ENCODE measurements at regions not wholly inside any gene's neighbourhood (a gene's known extent, or its start where the extent isn't known, plus 50 kb on each side); places are given as distances from the start of the nearest gene placed in this dataset.

DNA sequence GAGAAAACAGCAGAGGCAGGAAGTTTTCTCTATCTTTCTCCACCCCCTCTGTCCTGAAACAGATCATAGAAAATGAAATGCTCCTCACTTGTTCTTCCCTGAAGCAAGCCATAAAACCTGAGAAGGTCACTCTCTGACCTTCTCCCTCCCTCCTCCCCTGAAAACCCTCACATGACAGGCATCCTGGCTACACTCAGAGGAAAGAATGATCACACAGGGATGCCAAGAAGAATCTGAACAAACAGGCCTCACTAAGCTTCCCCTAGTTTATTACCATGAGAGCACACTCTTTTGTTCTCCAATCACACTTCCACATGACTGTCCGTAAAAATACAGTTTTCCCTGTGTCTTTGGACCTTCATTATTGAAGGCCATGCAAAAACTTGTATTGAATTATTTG, 300.1 kb downstream of the BUD13 start:
- peaks cover 5% of the 10 kb centered on the region for H3K4me1 Mint-ChIP-seq (ENCODE audit: low read depth)
- H3K27ac Mint-ChIP-seq = no peak overlapping the region
- no peaks in the 10 kb centered on the region for H3K9me3 Mint-ChIP-seq (ENCODE audit: low read depth)
- TF ChIP-seq, protein P1, sequence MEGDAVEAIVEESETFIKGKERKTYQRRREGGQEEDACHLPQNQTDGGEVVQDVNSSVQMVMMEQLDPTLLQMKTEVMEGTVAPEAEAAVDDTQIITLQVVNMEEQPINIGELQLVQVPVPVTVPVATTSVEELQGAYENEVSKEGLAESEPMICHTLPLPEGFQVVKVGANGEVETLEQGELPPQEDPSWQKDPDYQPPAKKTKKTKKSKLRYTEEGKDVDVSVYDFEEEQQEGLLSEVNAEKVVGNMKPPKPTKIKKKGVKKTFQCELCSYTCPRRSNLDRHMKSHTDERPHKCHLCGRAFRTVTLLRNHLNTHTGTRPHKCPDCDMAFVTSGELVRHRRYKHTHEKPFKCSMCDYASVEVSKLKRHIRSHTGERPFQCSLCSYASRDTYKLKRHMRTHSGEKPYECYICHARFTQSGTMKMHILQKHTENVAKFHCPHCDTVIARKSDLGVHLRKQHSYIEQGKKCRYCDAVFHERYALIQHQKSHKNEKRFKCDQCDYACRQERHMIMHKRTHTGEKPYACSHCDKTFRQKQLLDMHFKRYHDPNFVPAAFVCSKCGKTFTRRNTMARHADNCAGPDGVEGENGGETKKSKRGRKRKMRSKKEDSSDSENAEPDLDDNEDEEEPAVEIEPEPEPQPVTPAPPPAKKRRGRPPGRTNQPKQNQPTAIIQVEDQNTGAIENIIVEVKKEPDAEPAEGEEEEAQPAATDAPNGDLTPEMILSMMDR (IDR thresholded peaks at IDR 0.05; ENCODE audit: unreplicated experiment) = no peak
- no peaks in the 10 kb centered on the region for H3K36me3 Mint-ChIP-seq (ENCODE audit: insufficient read depth)
- no peak for DNase-seq (ENCODE audit: low spot score, unreplicated experiment)
- peaks cover 13% of the 10 kb centered on the region for H3K27me3 Mint-ChIP-seq
- H3K4me3 Mint-ChIP-seq (ENCODE audit: low read depth) = no peak overlapping the region

DNA sequence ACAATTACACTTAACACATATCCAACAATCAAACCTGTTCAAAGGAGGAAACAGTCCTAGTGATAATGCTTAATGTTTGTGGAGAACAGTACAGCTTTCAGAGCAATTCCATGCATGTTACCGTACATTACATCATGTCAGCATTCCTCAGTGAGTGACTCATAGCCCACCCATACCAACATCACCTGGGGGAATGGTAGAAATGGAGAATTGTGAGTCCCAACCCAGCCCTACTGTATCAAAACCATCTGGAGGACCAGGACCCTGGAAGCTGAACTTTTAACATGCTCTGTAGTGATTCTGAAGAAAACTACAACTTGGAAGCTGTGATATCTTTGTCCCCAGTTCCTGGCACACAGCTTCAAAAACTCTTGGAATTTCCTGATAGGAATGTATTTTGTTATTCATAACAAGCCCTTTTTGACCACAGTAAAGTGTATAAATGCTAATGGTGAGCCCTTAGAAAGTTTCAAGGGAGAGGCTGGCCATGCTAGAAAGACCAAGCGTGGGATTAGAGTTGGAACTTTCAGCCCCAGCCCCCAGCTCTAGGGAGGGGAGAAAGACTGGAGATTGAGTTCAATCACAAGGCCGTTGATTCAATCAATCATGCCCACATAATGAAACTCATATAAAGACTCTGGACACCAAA, 301.1 kb downstream of the BUD13 start:
- H3K27ac Mint-ChIP-seq = no peak overlapping the region

DNA sequence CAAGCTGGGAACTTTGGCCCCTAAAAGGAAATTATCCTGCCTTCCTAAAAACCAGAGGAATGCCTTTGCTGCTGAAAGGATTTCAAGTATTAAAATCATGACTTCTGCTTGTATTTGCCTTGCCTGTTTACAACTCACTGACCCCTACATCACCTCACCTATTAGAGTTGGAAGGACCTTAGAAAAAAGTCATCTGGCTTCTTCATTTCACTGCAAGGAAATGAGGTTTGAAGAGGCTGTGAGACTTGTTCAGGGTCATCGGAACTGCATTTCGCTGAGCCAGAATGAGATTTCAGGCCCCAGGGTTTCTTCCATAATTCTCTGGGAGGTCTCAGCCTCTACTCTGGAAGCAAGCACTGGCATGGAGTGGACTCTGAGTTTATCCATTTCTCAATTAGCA, 304.1 kb downstream of the BUD13 start:
- no peak overlapping the region for H3K4me3 Mint-ChIP-seq (ENCODE audit: low read depth)
- H3K27ac Mint-ChIP-seq = no peak overlapping the region
- H3K4me1 Mint-ChIP-seq (ENCODE audit: low read depth) = peaks cover under 1% of the 10 kb centered on the region
- no peaks in the 10 kb centered on the region for H3K36me3 Mint-ChIP-seq (ENCODE audit: insufficient read depth)
- TF ChIP-seq, protein P1 (IDR thresholded peaks at IDR 0.05; ENCODE audit: unreplicated experiment) = no peak
- H3K9me3 Mint-ChIP-seq (ENCODE audit: low read depth) = no peaks in the 10 kb centered on the region
- peaks cover 14% of the 10 kb centered on the region for H3K27me3 Mint-ChIP-seq
- DNase-seq (ENCODE audit: low spot score, unreplicated experiment) = no peak

More for the DNA sequence above, 301.1 kb downstream of the BUD13 start:
- TF ChIP-seq, protein P1 (IDR thresholded peaks at IDR 0.05; ENCODE audit: unreplicated experiment) = no peak
- no peak for DNase-seq (ENCODE audit: low spot score, unreplicated experiment)
- Mint-ChIP-seq H3K9me3 (ENCODE audit: low read depth) (no peaks in the 10 kb centered on the region), H3K27me3 (peaks cover 13% of the 10 kb centered on the region), H3K4me1 (ENCODE audit: low read depth) (peaks cover 5% of the 10 kb centered on the region), H3K4me3 (ENCODE audit: low read depth) (no peak overlapping the region), H3K36me3 (ENCODE audit: insufficient read depth) (no peaks in the 10 kb centered on the region)

DNA sequence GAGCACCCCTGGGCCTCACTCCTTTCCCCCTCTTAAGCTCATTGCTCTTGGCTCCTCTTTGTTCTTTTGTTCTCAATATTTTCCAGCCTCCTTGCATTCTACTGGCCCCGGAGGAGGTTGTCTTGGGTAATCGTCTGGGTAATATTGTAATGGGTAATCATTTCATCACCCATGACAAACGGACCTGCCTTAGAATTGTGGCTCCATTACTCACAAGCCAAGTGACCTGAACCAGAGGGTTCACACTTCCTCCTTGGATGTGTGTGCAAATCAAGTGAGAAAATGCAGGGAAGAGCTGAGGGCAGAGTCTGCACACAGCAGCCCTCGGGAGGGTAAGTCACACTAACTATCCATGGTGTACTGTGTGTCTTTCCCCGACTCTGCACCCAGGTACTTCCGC, 305.0 kb downstream of the BUD13 start:
- Mint-ChIP-seq H3K4me3 (ENCODE audit: low read depth) (no peak overlapping the region), H3K36me3 (ENCODE audit: insufficient read depth) (no peaks in the 10 kb centered on the region), H3K4me1 (ENCODE audit: low read depth) (no peaks in the 10 kb centered on the region), H3K9me3 (ENCODE audit: low read depth) (no peaks in the 10 kb centered on the region), H3K27me3 (peaks cover 13% of the 10 kb centered on the region), H3K27ac (no peak overlapping the region)
- TF ChIP-seq, protein P1 (IDR thresholded peaks at IDR 0.05; ENCODE audit: unreplicated experiment) = no peak
- no peak for DNase-seq (ENCODE audit: low spot score, unreplicated experiment)

DNA sequence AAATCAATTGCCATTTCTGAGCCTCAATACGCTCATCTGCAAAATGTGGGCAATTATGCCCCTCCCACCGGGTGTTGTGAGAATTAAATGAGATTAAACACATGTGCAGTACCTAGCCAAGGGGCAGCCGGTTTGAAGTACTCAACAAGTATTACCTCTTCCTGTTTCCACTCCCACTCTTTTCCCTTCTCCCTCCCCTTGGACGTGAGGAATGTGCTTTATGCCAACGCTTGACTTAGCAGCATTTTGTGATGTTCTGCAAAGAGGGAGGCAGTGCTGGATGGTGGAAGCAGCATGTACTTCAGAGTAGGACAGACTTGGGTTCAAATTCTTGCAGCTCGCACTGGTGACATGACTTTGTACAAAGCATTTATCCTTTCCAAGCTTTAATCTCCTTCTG, 306.0 kb downstream of the BUD13 start:
- H3K36me3 Mint-ChIP-seq (ENCODE audit: insufficient read depth) = no peaks in the 10 kb centered on the region
- no peaks in the 10 kb centered on the region for H3K4me1 Mint-ChIP-seq (ENCODE audit: low read depth)
- no peak overlapping the region for H3K27ac Mint-ChIP-seq
- TF ChIP-seq, protein P1 (IDR thresholded peaks at IDR 0.05; ENCODE audit: unreplicated experiment) = no peak
- no peak for DNase-seq (ENCODE audit: low spot score, unreplicated experiment)
- no peak overlapping the region for H3K4me3 Mint-ChIP-seq (ENCODE audit: low read depth)
- no peaks in the 10 kb centered on the region for H3K9me3 Mint-ChIP-seq (ENCODE audit: low read depth)
- peaks cover 19% of the 10 kb centered on the region for H3K27me3 Mint-ChIP-seq

Measured in progenitor cell of endocrine pancreas (in vitro differentiated cells).